ENCODE measurements at regions not wholly inside any gene's neighbourhood (a gene's known extent, or its start where the extent isn't known, plus 50 kb on each side); places are given as distances from the start of the nearest gene placed in this dataset.

DNA sequence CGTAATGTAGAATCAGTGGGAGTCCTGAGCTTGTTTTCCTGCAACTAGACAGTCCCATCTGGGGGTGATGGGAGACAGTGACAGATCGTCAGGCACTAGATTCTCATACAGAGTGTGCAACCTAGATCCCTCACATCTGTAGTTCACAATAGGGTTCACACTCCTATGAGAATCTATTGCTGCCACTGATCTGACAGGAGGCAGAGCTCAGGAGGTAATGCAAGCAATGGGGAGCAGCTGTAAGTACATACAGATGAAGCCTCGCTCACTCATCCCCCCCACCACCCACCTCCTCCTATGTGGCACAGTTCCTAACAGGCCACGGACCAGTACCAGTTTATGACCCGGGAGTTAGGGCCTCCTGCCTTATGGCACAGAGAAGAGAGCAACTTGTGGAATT lies 116.2 kb upstream of the PIK3R1 start:
- Histone ChIP-seq H3K36me3 (no peaks in the 10 kb centered on the region), H3K27ac (no peak overlapping the region), H3K27me3 (replicated peaks) (no peaks in the 10 kb centered on the region), H3K4me1 (replicated peaks) (no peaks in the 10 kb centered on the region), H3K9me3 (replicated peaks) (no peaks in the 10 kb centered on the region), H3K4me3 (no peak overlapping the region)
- no peak for DNase-seq (ENCODE audit: low read depth in 1 of 2, low spot score in 2 of 2)

DNA sequence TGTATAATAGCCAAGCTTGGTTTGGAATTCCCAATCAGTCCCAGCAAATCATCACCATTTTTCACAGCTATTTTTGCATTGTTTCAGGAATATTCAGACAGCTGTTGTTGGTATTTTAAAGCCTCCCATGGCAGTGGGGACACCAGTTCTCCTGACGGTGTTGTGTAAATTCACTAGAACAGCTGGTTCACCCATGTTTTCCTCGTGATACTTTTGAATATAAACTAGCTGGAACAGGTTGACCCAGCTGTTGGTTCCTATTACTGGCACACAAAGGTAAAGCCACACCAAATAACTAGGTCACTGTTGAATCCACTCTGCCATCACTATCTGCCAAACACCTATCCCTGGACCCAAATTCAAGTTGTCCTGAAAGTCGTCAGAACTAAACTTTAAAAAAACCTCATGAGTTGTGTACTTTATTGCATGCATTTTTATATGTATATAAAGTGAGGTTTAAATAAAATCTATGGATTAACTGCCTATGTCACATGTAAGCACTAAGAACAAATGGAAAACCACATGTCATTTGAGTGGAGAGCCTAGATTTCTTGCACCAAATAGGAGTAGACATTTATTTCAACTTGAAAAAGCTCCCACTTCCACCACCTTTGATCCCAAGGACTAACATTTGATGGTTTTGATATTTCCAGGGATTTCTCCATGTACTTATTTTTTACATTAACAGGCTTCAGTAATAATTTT lies 121.9 kb upstream of the PIK3R1 start:
- H3K9me3 ChIP-seq (replicated peaks) = no peaks in the 10 kb centered on the region
- H3K4me3 ChIP-seq = no peak overlapping the region
- H3K4me1 ChIP-seq (replicated peaks) = no peaks in the 10 kb centered on the region
- DNase-seq (ENCODE audit: low read depth in 1 of 2, low spot score in 2 of 2) = no peak
- no peaks in the 10 kb centered on the region for H3K27me3 ChIP-seq (replicated peaks)
- H3K36me3 ChIP-seq = no peaks in the 10 kb centered on the region
- no peak overlapping the region for H3K27ac ChIP-seq

DNA sequence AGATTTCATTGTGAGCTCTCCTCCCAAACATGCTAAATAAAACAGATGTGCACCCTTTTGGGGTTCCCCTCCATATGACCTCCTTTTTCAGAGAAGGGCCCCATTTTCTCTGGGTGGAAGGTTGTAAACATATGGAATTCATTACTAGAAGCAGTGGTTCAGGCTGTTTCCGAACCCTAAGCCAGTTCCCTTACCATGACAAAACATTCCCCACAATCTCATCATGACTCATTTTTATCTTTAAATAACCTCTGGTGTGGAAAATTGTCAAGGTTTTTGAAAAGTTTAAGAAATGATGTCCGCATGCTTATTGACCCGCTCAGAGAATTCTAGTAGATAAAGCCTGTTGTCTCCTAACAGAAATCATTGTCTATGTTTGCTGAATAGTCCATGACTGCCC lies 127.3 kb upstream of the PIK3R1 start:
- DNase-seq (ENCODE audit: low read depth in 1 of 2, low spot score in 2 of 2) = no peak
- Histone ChIP-seq H3K9me3 (replicated peaks) (no peaks in the 10 kb centered on the region), H3K36me3 (no peaks in the 10 kb centered on the region), H3K4me3 (no peak overlapping the region), H3K27me3 (replicated peaks) (no peaks in the 10 kb centered on the region), H3K27ac (no peak overlapping the region), H3K4me1 (replicated peaks) (no peaks in the 10 kb centered on the region)

DNA sequence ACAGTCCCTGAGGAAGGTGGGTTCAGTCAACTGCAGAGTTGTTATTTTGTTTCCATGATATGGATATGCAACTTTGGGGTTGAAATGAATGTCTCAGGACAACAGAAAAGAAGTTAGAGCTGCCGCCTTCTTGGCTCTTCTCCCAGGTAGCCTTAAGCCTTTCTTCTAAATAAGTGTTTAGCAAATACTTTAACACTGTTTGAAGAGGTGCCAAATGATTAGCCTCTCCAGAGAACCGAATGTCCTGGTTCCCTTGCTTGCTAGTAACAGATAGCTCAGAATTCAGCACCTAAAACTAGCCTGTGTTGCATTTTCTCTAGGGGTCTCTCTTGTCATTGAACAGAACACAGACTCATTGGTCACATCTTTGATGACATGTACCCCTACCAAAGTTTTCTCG lies 127.7 kb upstream of the PIK3R1 start:
- no peaks in the 10 kb centered on the region for H3K9me3 ChIP-seq (replicated peaks)
- no peaks in the 10 kb centered on the region for H3K36me3 ChIP-seq
- no peaks in the 10 kb centered on the region for H3K27me3 ChIP-seq (replicated peaks)
- H3K27ac ChIP-seq = no peak overlapping the region
- H3K4me3 ChIP-seq = no peak overlapping the region
- DNase-seq (ENCODE audit: low read depth in 1 of 2, low spot score in 2 of 2) = no peak
- no peaks in the 10 kb centered on the region for H3K4me1 ChIP-seq (replicated peaks)

DNA sequence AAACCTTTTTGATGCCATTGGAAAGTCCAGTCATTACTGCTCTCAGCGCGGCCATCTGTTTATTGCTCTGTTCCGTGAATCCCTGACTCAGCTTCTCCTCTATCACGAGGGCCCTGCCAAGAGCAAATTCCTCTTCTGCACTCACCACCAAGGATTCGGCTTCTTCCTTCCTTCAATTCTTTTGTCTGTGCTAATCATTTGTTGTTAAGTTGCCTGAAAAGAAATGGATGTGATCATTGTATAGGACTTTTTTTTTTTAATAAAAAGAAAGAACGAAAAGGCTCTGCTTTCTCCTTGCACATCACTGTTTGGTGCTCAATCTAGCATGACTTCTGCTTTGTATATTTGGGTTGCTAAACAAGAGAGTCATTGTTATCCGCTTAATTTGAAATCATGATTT lies 128.7 kb upstream of the PIK3R1 start:
- Histone ChIP-seq H3K36me3 (no peaks in the 10 kb centered on the region), H3K4me1 (replicated peaks) (no peaks in the 10 kb centered on the region), H3K27me3 (replicated peaks) (no peaks in the 10 kb centered on the region), H3K9me3 (replicated peaks) (no peaks in the 10 kb centered on the region), H3K27ac (no peak overlapping the region), H3K4me3 (no peak overlapping the region)
- no peak for DNase-seq (ENCODE audit: low read depth in 1 of 2, low spot score in 2 of 2)

DNA sequence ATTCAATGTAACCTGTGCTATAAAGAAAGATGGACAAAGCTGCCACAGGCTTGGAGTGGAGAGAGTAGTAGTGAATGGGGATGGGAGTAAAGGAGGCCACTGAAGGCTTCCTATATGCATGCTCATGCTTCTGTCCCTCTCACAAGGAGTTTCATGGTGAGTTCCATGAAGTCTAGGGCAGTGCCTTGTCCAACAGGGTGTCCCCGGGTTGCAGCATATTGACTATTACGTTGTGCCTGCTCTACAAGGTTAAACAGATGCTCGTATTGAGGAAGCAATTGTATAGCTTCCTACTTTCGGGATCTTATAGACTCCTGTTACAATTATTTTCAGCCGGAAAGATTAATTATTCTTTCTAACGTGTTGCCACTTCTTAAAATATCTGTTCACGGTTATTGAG lies 129.1 kb upstream of the PIK3R1 start:
- 0 out of 2 replicates have a peak, but pooled peaks cover 3% of the 10 kb centered on the region for H3K9me3 ChIP-seq (replicated peaks)
- H3K27me3 ChIP-seq (replicated peaks) = no peaks in the 10 kb centered on the region
- H3K4me3 ChIP-seq = no peak overlapping the region
- H3K27ac ChIP-seq = no peak overlapping the region
- H3K36me3 ChIP-seq = no peaks in the 10 kb centered on the region
- DNase-seq (ENCODE audit: low read depth in 1 of 2, low spot score in 2 of 2) = no peak
- no peaks in the 10 kb centered on the region for H3K4me1 ChIP-seq (replicated peaks)

DNA sequence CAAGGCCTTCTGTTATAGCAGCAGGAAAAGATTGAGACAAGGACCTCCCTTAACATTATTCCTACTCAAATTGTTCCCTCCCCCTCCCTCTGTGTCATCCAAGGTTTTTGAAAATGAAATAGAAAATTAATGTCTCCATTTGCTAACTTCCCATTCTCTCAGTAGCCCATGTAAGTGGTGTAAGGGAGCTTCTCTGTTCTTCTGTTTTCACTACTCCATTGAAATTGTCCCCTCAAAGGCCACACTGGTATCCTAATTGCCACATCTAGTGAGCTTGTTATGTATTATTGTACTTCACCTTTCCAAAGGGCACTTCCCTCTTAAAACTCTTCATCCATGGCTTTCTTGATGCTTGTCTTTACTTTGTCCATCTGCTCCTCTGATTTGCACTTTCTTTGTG lies 131.2 kb upstream of the PIK3R1 start:
- no peak for DNase-seq (ENCODE audit: low read depth in 1 of 2, low spot score in 2 of 2)
- peaks cover 6% of the 10 kb centered on the region; the same call in 1 of the 2 replicates for H3K9me3 ChIP-seq (replicated peaks)
- no peaks in the 10 kb centered on the region for H3K36me3 ChIP-seq
- no peak overlapping the region for H3K4me3 ChIP-seq
- H3K27me3 ChIP-seq (replicated peaks) = no peaks in the 10 kb centered on the region
- H3K27ac ChIP-seq = no peak overlapping the region
- no peaks in the 10 kb centered on the region for H3K4me1 ChIP-seq (replicated peaks)

DNA sequence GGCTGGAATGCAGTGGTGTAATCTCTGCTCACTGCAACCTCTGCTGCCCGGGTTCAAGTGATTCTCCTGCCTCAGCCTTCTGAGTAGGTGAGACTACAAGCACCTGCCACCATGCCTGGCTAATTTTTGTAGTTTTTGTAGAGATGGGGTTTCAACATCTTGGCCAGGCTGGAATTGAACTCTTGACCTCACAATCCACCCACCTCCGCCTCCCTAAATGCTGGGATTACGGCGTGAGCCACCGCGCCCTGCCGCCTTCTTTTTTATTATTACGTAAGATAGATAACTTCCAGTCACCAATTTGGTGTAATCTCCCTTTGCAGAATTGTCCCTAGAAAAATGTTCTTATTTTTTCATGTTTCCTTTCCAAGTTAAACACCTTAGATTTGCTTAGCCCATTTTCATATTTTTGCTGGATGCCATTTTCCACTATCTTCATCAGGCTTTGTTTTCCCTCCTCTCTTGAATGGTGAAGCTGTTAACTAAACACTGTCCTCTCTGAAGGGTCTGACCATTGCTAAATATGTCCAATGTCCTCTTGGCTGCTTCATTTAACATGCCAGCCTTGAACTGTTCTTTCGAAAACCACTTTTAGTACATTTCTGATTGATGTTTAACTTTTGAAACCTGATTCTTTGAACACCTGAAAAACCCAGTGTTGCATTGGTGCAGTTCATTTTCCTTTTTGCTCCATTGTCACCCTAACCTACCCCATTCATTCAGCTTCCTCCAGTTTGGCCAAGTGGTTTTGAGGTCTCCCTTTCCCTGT lies 135.1 kb upstream of the PIK3R1 start:
- no peaks in the 10 kb centered on the region for H3K4me1 ChIP-seq (replicated peaks)
- H3K9me3 ChIP-seq (replicated peaks) = peaks cover 6% of the 10 kb centered on the region; the same call in 1 of the 2 replicates
- no peaks in the 10 kb centered on the region for H3K27me3 ChIP-seq (replicated peaks)
- DNase-seq (ENCODE audit: low read depth in 1 of 2, low spot score in 2 of 2) = no peak
- H3K4me3 ChIP-seq = no peak overlapping the region
- no peaks in the 10 kb centered on the region for H3K36me3 ChIP-seq
- no peak overlapping the region for H3K27ac ChIP-seq

DNA sequence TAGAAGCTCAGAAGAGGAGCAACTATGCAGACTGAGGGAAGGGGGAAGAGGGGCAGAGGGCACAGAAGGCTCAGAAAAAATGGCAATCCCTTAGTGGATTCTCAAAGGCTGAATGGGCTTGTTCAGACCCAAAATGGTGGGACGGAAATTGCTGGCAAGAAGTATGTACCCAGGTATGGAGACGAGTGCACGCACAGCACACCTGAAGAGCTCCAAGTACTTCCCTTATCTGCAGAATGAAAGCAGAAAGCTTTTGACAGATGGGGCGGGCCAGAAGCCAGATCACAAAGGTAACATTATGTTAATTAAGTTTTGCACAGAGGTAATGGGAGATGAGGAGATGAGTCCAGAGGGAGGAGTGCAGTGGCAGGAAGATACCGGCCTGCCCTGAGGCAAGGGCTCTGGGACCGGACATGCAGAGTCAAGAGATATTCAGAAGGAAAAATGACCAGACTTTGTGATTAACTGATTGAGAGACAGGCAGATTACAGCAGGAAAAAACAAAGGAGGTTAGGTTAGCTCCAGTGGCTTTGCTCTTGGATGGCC lies 138.1 kb upstream of the PIK3R1 start:
- DNase-seq (ENCODE audit: low read depth in 1 of 2, low spot score in 2 of 2) = no peak
- Histone ChIP-seq H3K4me1 (replicated peaks) (no peaks in the 10 kb centered on the region), H3K27ac (no peak overlapping the region)

DNA sequence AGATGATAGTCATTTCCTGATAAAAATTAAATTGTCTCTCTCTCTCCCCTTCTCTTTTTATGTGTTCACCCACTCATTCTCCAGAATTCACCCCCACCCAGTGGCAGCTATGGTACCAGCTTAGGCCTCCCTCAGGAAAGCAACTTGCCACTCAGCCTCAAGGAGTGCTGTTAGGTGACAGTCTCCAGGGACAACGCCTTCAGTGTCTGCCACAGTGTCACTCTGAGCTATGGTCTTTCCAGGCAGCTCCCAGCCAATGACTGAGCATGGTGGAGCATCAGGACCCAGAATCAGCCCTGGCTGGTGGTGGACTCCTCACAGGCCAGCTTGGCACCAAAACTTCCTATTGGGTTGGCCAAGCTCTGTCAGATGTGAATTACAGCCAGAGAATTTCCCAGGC lies 140.9 kb upstream of the PIK3R1 start:
- H3K27me3 ChIP-seq (replicated peaks) = no peaks in the 10 kb centered on the region
- H3K27ac ChIP-seq = no peak overlapping the region

More for the DNA sequence above, 138.1 kb upstream of the PIK3R1 start:
- Histone ChIP-seq H3K9me3 (replicated peaks) (peaks cover 6% of the 10 kb centered on the region; the same call in 1 of the 2 replicates), H3K4me3 (no peak overlapping the region), H3K27me3 (replicated peaks) (no peaks in the 10 kb centered on the region), H3K36me3 (no peaks in the 10 kb centered on the region)

DNA sequence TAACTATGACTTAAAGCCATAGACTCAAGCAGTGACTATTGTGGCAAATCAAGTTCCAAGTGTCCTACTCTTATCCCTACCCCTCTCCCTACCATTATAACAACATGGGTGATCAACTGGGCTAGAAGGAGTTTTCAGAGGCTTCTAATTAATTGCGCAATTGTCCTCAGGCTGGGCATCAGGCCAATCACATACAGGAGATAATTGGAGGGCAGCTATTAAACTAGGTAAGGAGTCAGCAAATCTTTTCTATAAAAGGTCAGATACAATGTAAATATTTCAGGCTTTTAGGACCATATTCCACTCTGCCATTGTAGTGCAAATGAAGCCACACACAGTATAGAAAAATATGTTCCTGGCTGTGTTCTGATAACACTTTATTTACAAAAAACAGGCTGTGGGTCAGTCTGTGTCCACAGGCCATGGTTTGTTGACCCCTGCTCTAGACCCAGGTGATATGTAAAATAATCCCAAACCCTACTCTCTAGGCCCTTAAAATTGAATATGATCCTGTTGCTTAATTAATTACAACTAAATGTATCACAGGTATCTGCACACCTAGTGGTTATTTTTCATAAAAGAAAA lies 141.4 kb upstream of the PIK3R1 start:
- H3K4me3 ChIP-seq = no peak overlapping the region
- H3K27ac ChIP-seq = no peak overlapping the region
- H3K36me3 ChIP-seq = no peaks in the 10 kb centered on the region
- H3K9me3 ChIP-seq (replicated peaks) = 0 out of 2 replicates have a peak, but pooled peaks cover 3% of the 10 kb centered on the region
- DNase-seq (ENCODE audit: low read depth in 1 of 2, low spot score in 2 of 2) = no peak
- H3K27me3 ChIP-seq (replicated peaks) = no peaks in the 10 kb centered on the region
- H3K4me1 ChIP-seq (replicated peaks) = no peaks in the 10 kb centered on the region

More for the DNA sequence above, 140.9 kb upstream of the PIK3R1 start:
- no peak for DNase-seq (ENCODE audit: low read depth in 1 of 2, low spot score in 2 of 2)
- Histone ChIP-seq H3K9me3 (replicated peaks) (0 out of 2 replicates have a peak, but pooled peaks cover 3% of the 10 kb centered on the region), H3K4me3 (no peak overlapping the region), H3K4me1 (replicated peaks) (no peaks in the 10 kb centered on the region), H3K36me3 (no peaks in the 10 kb centered on the region)

DNA sequence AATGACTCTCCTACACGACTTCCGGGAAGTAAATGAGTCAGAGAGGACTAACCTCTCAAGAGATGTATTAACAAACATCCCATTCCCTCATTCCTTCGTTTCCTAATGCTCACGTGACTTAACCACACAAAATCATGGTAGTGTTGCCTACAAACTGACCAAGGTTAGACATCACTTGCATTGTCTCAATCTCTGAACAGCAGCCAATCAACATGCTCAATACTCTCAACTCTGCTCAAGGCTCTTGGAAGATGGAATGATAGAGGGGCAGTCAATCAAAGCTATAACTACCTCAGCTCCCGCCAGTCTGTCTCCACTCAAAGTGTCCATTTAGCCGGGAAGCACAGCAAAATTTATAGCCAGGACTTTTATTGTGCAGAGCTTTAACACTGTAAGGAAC lies 143.8 kb upstream of the PIK3R1 start:
- H3K36me3 ChIP-seq = no peaks in the 10 kb centered on the region
- H3K27ac ChIP-seq = no peak overlapping the region
- DNase-seq (ENCODE audit: low read depth in 1 of 2, low spot score in 2 of 2) = no peak

DNA sequence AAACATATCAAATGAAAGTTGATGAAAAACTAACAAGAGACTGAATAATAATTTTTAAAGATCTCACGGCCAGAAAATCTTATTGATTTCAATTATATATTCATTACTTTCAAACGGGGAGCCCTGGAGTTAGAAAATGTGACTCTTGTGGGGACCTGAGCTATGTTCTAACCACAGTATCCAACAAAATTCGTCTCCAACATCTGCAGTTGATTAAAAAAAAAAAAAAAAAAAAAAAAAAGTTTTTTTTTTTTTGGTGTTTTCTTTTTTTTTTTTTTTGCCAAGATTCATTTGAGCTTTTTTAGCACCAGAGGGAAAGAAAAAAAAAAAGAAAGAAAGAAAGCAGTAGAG lies 144.3 kb upstream of the PIK3R1 start:
- no peaks in the 10 kb centered on the region for H3K36me3 ChIP-seq
- no peaks in the 10 kb centered on the region for H3K4me1 ChIP-seq (replicated peaks)
- H3K9me3 ChIP-seq (replicated peaks) = 0 out of 2 replicates have a peak, but pooled peaks cover 3% of the 10 kb centered on the region
- H3K27me3 ChIP-seq (replicated peaks) = no peaks in the 10 kb centered on the region
- no peak for DNase-seq (ENCODE audit: low read depth in 1 of 2, low spot score in 2 of 2)
- H3K4me3 ChIP-seq = no peak overlapping the region
- no peak overlapping the region for H3K27ac ChIP-seq

More for the DNA sequence above, 143.8 kb upstream of the PIK3R1 start:
- Histone ChIP-seq H3K4me1 (replicated peaks) (no peaks in the 10 kb centered on the region), H3K27me3 (replicated peaks) (no peaks in the 10 kb centered on the region), H3K4me3 (no peak overlapping the region), H3K9me3 (replicated peaks) (0 out of 2 replicates have a peak, but pooled peaks cover 3% of the 10 kb centered on the region)

Measured in SJSA1 (cell line).